ENCODE measurements at regions not wholly inside any gene's neighbourhood (a gene's known extent, or its start where the extent isn't known, plus 50 kb on each side); places are given as distances from the start of the nearest gene placed in this dataset.

DNA sequence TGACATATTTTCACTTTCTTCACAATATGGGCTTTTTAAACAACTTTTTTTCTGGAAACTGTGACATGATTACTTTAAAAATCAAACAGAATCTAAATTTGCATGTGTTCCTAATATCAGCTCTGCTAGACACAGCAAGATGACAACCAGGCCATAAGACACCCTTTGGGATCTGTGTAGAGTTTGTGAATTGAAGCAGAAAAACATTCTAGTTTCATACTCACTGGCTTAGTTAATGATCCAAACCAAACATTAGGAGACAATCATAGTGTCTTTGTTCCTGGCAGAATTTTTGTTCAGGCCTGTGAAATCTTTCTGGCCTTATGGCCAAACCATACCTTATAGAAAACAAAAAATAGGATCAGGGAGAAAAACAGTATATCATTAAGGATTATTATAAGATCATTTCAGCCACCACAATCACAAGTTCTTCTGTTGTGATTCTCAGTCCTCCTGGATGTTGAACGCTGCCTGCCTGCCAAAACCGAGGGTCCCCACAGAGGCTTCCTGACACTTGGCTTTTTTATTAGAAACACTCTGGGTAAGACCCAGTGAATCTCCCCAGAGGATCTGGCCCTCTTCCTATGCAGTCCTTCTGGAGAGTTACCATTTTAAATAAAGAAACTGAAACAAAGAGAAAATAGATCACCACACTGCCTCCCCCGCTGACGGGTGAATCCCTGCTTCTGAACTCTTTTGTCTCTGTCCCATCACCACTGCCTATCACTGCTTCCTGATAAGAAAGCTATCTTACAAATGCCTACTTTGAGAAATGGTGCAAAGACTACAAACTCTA is 79.2 kb upstream of the PPP1R3C start:
- H3K4me3 ChIP-seq (ENCODE audit: low read length in 3 of 3) = no peak overlapping the region
- DNase-seq (peak in 2 of 5 donors; percentile 14 to 20), FAIRE-seq (no peak)
- intact Hi-C loops (cut with DNase I) = no loop called here
- no peaks in the 10 kb centered on the region for H3K9me3 ChIP-seq (ENCODE audit: control insufficient read depth in 2 of 3, insufficient read depth in 1 of 3, low read length in 3 of 3)
- H3K9ac ChIP-seq (ENCODE audit: low read length in 3 of 3) = no peak overlapping the region
- H3K27me3 ChIP-seq (ENCODE audit: control insufficient read depth, insufficient read depth, low read length) = no peaks in the 10 kb centered on the region
- H3K27ac ChIP-seq (ENCODE audit: low read depth in 2 of 2, low read length in 2 of 2) = no peak overlapping the region
- peaks cover 0 to 7% (median 7%) of the 10 kb centered on the region in 3 donors for H3K4me1 ChIP-seq (ENCODE audit: control insufficient read depth in 2 of 3, insufficient read depth in 2 of 3, low read depth in 1 of 3, low read length in 3 of 3)
- H3K36me3 ChIP-seq (ENCODE audit: control insufficient read depth in 2 of 3, insufficient read depth in 3 of 3, low read length in 3 of 3) = no peaks in the 10 kb centered on the region
- TF ChIP-seq, protein P1, sequence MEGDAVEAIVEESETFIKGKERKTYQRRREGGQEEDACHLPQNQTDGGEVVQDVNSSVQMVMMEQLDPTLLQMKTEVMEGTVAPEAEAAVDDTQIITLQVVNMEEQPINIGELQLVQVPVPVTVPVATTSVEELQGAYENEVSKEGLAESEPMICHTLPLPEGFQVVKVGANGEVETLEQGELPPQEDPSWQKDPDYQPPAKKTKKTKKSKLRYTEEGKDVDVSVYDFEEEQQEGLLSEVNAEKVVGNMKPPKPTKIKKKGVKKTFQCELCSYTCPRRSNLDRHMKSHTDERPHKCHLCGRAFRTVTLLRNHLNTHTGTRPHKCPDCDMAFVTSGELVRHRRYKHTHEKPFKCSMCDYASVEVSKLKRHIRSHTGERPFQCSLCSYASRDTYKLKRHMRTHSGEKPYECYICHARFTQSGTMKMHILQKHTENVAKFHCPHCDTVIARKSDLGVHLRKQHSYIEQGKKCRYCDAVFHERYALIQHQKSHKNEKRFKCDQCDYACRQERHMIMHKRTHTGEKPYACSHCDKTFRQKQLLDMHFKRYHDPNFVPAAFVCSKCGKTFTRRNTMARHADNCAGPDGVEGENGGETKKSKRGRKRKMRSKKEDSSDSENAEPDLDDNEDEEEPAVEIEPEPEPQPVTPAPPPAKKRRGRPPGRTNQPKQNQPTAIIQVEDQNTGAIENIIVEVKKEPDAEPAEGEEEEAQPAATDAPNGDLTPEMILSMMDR (IDR thresholded peaks at IDR 0.05; ENCODE audit: borderline replicate concordance, extremely low read depth, insufficient read depth) = no peak

DNA sequence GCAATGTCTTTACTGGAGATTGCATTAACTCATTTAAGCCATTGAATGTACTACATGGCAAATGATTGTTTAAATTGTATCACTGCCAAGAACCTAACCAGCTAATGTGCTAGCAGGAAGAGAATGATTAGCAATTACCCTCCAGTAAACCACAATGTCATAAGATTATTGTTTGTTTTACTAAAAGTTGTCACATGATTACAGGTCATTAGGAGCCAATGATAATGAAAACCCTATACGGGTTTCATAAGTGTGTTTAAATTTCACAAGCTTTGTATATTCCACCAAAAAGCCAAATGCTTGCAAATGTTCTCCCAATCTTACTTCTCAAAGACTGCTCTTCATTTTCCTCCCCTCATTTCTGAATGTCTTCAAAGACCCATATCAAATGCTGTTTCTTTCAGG is 76.5 kb upstream of the PPP1R3C start:
- no peak overlapping the region for H3K9ac ChIP-seq (ENCODE audit: low read length in 3 of 3)
- H3K27ac ChIP-seq (ENCODE audit: low read depth in 2 of 2, low read length in 2 of 2) = no peak overlapping the region
- TF ChIP-seq, protein P1 (IDR thresholded peaks at IDR 0.05; ENCODE audit: borderline replicate concordance, extremely low read depth, insufficient read depth) = no peak
- no peaks in the 10 kb centered on the region for H3K27me3 ChIP-seq (ENCODE audit: control insufficient read depth, insufficient read depth, low read length)
- no peaks in the 10 kb centered on the region for H3K9me3 ChIP-seq (ENCODE audit: control insufficient read depth in 2 of 3, insufficient read depth in 1 of 3, low read length in 3 of 3)
- FAIRE-seq = peak; percentile 54
- H3K36me3 ChIP-seq (ENCODE audit: control insufficient read depth in 2 of 3, insufficient read depth in 3 of 3, low read length in 3 of 3) = no peaks in the 10 kb centered on the region
- no peak for DNase-seq
- intact Hi-C loops (cut with DNase I) = no loop called here
- H3K4me3 ChIP-seq (ENCODE audit: low read length in 3 of 3) = no peak overlapping the region
- peaks cover 0 to 7% (median 7%) of the 10 kb centered on the region in 3 donors for H3K4me1 ChIP-seq (ENCODE audit: control insufficient read depth in 2 of 3, insufficient read depth in 2 of 3, low read depth in 1 of 3, low read length in 3 of 3)

DNA sequence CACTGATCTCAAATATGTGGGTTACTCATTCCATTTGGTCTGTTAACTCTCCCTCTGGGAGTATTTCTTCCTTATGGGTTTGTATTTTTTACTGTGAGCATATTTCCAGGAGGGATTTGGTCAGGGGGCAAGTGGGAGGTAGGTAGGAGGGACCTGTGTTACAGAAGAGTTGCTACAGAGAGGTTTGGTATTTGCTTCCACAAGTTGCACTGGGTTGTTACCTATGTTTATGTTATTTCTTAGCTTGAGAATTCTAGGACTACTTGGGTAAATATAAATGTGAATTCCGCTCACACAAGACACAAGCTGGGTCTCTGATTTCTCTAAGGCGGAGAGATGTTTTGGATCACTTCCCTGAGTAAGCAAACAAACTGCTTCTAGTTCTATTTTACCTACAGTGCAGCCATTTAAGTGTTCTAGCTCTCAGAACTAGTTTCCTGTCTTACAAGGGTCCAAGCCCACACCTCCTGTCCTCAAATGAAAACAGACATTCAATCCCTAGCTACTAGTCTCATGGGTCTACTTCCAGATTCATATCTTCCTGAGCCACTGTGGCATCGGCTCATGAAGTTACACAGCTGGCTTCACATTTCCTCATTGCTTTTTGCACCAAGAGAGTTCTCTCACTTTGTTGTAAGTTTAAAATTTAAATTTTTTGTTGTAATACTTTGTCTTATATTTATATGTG is 75.4 kb upstream of the PPP1R3C start:
- Histone ChIP-seq H3K4me3 (ENCODE audit: low read length in 3 of 3) (no peak overlapping the region), H3K9me3 (ENCODE audit: control insufficient read depth in 2 of 3, insufficient read depth in 1 of 3, low read length in 3 of 3) (no peaks in the 10 kb centered on the region), H3K4me1 (ENCODE audit: control insufficient read depth in 2 of 3, insufficient read depth in 2 of 3, low read depth in 1 of 3, low read length in 3 of 3) (peaks cover 0 to 7% (median 7%) of the 10 kb centered on the region in 3 donors), H3K36me3 (ENCODE audit: control insufficient read depth in 2 of 3, insufficient read depth in 3 of 3, low read length in 3 of 3) (no peaks in the 10 kb centered on the region), H3K9ac (ENCODE audit: low read length in 3 of 3) (no peak overlapping the region), H3K27ac (ENCODE audit: low read depth in 2 of 2, low read length in 2 of 2) (no peak overlapping the region), H3K27me3 (ENCODE audit: control insufficient read depth, insufficient read depth, low read length) (no peaks in the 10 kb centered on the region)
- intact Hi-C loops (cut with DNase I) = no loop called here
- TF ChIP-seq, protein P1 (IDR thresholded peaks at IDR 0.05; ENCODE audit: borderline replicate concordance, extremely low read depth, insufficient read depth) = no peak
- FAIRE-seq = no peak
- DNase-seq = peak in 2 of 5 donors; percentile 29 to 30
